Gastrocnemius medialis (tissue), 4 donors: ENCODE measurements at regions not wholly inside any gene's neighbourhood (a gene's known extent, or its start where the extent isn't known, plus 50 kb on each side); places are given as distances from the start of the nearest gene placed in this dataset.

Experiments used
- CTCF ChIP-seq, 5 experiments: fragments of 450-650 bp in 3 of 5; fragments of 200-600 bp in 2 of 5; sonication (generic) in 2 of 5; IDR thresholded peaks in 4 of 5; conservative IDR thresholded peaks in 1 of 5; 1 replicate in 4 of 5; 2 replicates in 1 of 5; pipeline ENCODE4 v1.5.1; 2016 to 2019; ENCODE audit warnings: antibody characterized with exemption in 5 of 5, mild to moderate bottlenecking in 3 of 5, moderate library complexity in 3 of 5
- POLR2A ChIP-seq, 2 donors: fragments of 450-650 bp; IDR thresholded peaks; one replicate each; pipeline ENCODE4 v1.6.1; 2017; ENCODE audit warnings: antibody characterized with exemption in 2 of 2, mild to moderate bottlenecking in 2 of 2, moderate library complexity in 2 of 2

GRCh38 chr2:158732573-158733429 lies 62.3 kb upstream of the DAPL1 start:
- TF ChIP-seq CTCF (IDR thresholded peaks at IDR 0.05 in 4 of 5, conservative IDR thresholded peaks at IDR 0.05 in 1 of 5) (no peak), POLR2A (IDR thresholded peaks at IDR 0.05) (no peak)
